Astrocyte (in vitro differentiated cells and primary cell): ENCODE measurements at regions not wholly inside any gene's neighbourhood (a gene's known extent, or its start where the extent isn't known, plus 50 kb on each side); places are given as distances from the start of the nearest gene placed in this dataset.

Experiments
- DNase-seq: peaks from one replicate; pipeline ENCODE4 v3.0.0-alpha.2; 2010; ENCODE audit warnings: low read depth
- FAIRE-seq: peaks from 2 replicates; lab custom pipeline; 2011; peaks lifted over from hg19 to GRCh38; lab: Jason Lieb, UNC
- H2AFZ ChIP-seq: 2 replicates; pipeline ENCODE4 v1.6.0; 2012; ENCODE audit warnings: low read depth, low read length, inconsistent platforms
- H3K27ac ChIP-seq: 2 replicates; pipeline ENCODE4 v1.5.1; 2011; ENCODE audit warnings: low read depth, low read length, inconsistent platforms
- H3K27me3 ChIP-seq: 2 replicates; pipeline ENCODE4 v1.6.0; 2011; ENCODE audit warnings: low read length, inconsistent platforms; ENCODE audit not compliant: insufficient read depth
- H3K36me3 ChIP-seq: 2 replicates; pipeline ENCODE4 v1.5.1; 2011; ENCODE audit warnings: low read length, inconsistent platforms; ENCODE audit not compliant: insufficient read depth
- H3K4me1 ChIP-seq: 2 replicates; pipeline ENCODE4 v1.5.1; 2011; ENCODE audit warnings: low read length, inconsistent platforms; ENCODE audit not compliant: insufficient read depth
- H3K4me2 ChIP-seq: 2 replicates; pipeline ENCODE4 v1.6.0; 2012; ENCODE audit warnings: low read length, inconsistent platforms
- H3K4me3 ChIP-seq: 2 replicates; pipeline ENCODE4 v1.5.1; 2011; ENCODE audit warnings: low read depth, mild to moderate bottlenecking, low read length, inconsistent platforms; ENCODE audit not compliant: insufficient read depth
- H3K79me2 ChIP-seq: 2 replicates; pipeline ENCODE4 v1.6.0; 2012; ENCODE audit warnings: mild to moderate bottlenecking, low read length, inconsistent platforms; ENCODE audit not compliant: insufficient read depth
- H3K9ac ChIP-seq: 2 replicates; pipeline ENCODE4 v1.6.0; 2012; ENCODE audit warnings: mild to moderate bottlenecking, low read length, inconsistent platforms
- H3K9me3 ChIP-seq: 2 replicates; pipeline ENCODE4 v1.5.1; 2012; ENCODE audit warnings: low read depth, mild to moderate bottlenecking, low read length, inconsistent platforms; ENCODE audit not compliant: insufficient read depth
- H4K20me1 ChIP-seq: 2 replicates; pipeline ENCODE4 v1.6.0; 2012; ENCODE audit warnings: low read length, inconsistent platforms; ENCODE audit not compliant: insufficient read depth
- H3K27ac Mint-ChIP-seq: one replicate; pipeline ENCODE4 v1.8.0; 2021; ENCODE audit warnings: mild to moderate bottlenecking, mixed read lengths; ENCODE audit not compliant: unreplicated experiment
- H3K27me3 Mint-ChIP-seq: one replicate; pipeline ENCODE4 v1.8.0; 2021; ENCODE audit warnings: low read depth, mixed read lengths; ENCODE audit not compliant: unreplicated experiment
- H3K36me3 Mint-ChIP-seq: one replicate; pipeline ENCODE4 v1.8.0; 2021; ENCODE audit warnings: low read depth, mixed read lengths; ENCODE audit not compliant: unreplicated experiment
- H3K4me1 Mint-ChIP-seq: one replicate; pipeline ENCODE4 v1.8.0; 2021; ENCODE audit warnings: low read depth, mixed read lengths; ENCODE audit not compliant: unreplicated experiment
- H3K4me3 Mint-ChIP-seq: one replicate; pipeline ENCODE4 v1.8.0; 2021; ENCODE audit warnings: mild to moderate bottlenecking, moderate library complexity, mixed read lengths; ENCODE audit not compliant: unreplicated experiment
- H3K9me3 Mint-ChIP-seq: one replicate; pipeline ENCODE4 v1.8.0; 2021; ENCODE audit warnings: mild to moderate bottlenecking, mixed read lengths; ENCODE audit not compliant: unreplicated experiment
- CTCF ChIP-seq: IDR thresholded peaks from 2 replicates; pipeline ENCODE4 v1.5.1; 2011; ENCODE audit warnings: low read depth, mild to moderate bottlenecking, inconsistent platforms, low read length, moderate library complexity; ENCODE audit not compliant: insufficient read depth
- EZH2 ChIP-seq: IDR thresholded peaks from 2 replicates; pipeline ENCODE4 v1.6.1; 2012; ENCODE audit warnings: mild to moderate bottlenecking, low read length, inconsistent platforms; ENCODE audit not compliant: insufficient read depth

GRCh38 chr4:100839712-100840111 is 321.9 kb upstream of the EMCN start:
- Histone ChIP-seq H3K9me3 (no peaks in the 10 kb centered on the region), H3K27me3 (no peaks in the 10 kb centered on the region), H3K4me3 (no peak overlapping the region), H3K79me2 (no peaks in the 10 kb centered on the region), H3K27ac (no peak overlapping the region), H3K4me2 (no peak overlapping the region), H3K9ac (no peak overlapping the region), H3K4me1 (no peaks in the 10 kb centered on the region), H3K36me3 (no peaks in the 10 kb centered on the region), H4K20me1 (no peaks in the 10 kb centered on the region), H2AFZ (no peak overlapping the region)
- no peaks in the 10 kb centered on the region for H3K4me1 Mint-ChIP-seq
- TF ChIP-seq EZH2 (no peak), CTCF (no peak)
- no peak overlapping the region for H3K4me3 Mint-ChIP-seq
- no peaks in the 10 kb centered on the region for H3K27me3 Mint-ChIP-seq
- no peaks in the 10 kb centered on the region for H3K36me3 Mint-ChIP-seq
- H3K27ac Mint-ChIP-seq: no peak overlapping the region
- no peak for FAIRE-seq
- H3K9me3 Mint-ChIP-seq: no peaks in the 10 kb centered on the region
- no peak for DNase-seq

- Histone ChIP-seq H3K4me3 (no peak overlapping the region), H3K9me3 (no peaks in the 10 kb centered on the region), H3K79me2 (no peaks in the 10 kb centered on the region), H3K36me3 (no peaks in the 10 kb centered on the region), H3K27me3 (no peaks in the 10 kb centered on the region), H3K27ac (no peak overlapping the region), H2AFZ (no peak overlapping the region), H4K20me1 (no peaks in the 10 kb centered on the region), H3K4me1 (no peaks in the 10 kb centered on the region), H3K4me2 (no peak overlapping the region), H3K9ac (no peak overlapping the region)
- Mint-ChIP-seq H3K4me1 (no peaks in the 10 kb centered on the region), H3K9me3 (no peaks in the 10 kb centered on the region), H3K4me3 (no peak overlapping the region), H3K27me3 (no peaks in the 10 kb centered on the region), H3K27ac (no peak overlapping the region), H3K36me3 (no peaks in the 10 kb centered on the region)
- FAIRE-seq: no peak
- TF ChIP-seq CTCF (no peak), EZH2 (no peak)
- no peak for DNase-seq
Observed at GRCh38 chr4:100838286-100838685, 320.5 kb upstream of the EMCN start.

DNA sequence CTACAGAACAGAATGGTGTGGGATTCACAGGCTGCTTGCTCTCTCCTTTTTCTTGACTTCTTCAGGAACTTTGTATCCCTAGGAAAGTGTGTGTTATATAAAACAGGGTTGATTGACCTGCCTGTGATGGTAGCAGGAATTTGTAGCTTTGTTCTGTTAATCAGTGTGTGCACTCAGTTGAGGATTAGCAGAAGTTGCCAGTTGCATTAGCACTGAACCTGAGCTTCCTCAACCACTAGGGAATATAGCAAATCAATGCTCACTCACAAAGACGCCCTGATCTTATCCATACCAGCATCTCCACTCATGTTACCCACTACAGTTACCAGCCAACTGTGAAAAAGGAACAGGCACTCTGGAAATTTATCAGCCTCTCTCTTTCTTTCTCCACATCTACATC is 319.1 kb upstream of the EMCN start:
- no peak overlapping the region for H3K4me2 ChIP-seq
- H2AFZ ChIP-seq: no peak overlapping the region
- Mint-ChIP-seq H3K36me3 (no peaks in the 10 kb centered on the region), H3K27me3 (no peaks in the 10 kb centered on the region), H3K27ac (no peak overlapping the region), H3K4me3 (no peak overlapping the region), H3K9me3 (no peaks in the 10 kb centered on the region), H3K4me1 (no peaks in the 10 kb centered on the region)
- H4K20me1 ChIP-seq: no peaks in the 10 kb centered on the region
- no peaks in the 10 kb centered on the region for H3K4me1 ChIP-seq
- no peak overlapping the region for H3K9ac ChIP-seq
- DNase-seq (no peak), FAIRE-seq (no peak)
- H3K36me3 ChIP-seq: no peaks in the 10 kb centered on the region
- no peak overlapping the region for H3K27ac ChIP-seq
- H3K4me3 ChIP-seq: no peak overlapping the region
- no peaks in the 10 kb centered on the region for H3K27me3 ChIP-seq
- TF ChIP-seq CTCF: no peak
- no peak for TF ChIP-seq EZH2
- H3K79me2 ChIP-seq: no peaks in the 10 kb centered on the region
- peaks cover 2% of the 10 kb centered on the region for H3K9me3 ChIP-seq
